Mesothelial cell of epicardium (in vitro differentiated cells): ENCODE measurements at regions not wholly inside any gene's neighbourhood (a gene's known extent, or its start where the extent isn't known, plus 50 kb on each side); places are given as distances from the start of the nearest gene placed in this dataset.
"Not testable (repeated sequence)": the region's sequence is repeated elsewhere in the genome, so short reads cannot be mapped to it uniquely, and the experiment has no call there.

ENCODE experiments used
- DNase-seq, 2 experiments: peaks; one replicate each; pipeline ENCODE4 v3.0.0; 2021; ENCODE audit warnings: low spot score in 2 of 2; ENCODE audit not compliant: unreplicated experiment in 2 of 2
- H3K27ac Mint-ChIP-seq: 2 replicates; pipeline ENCODE4 v1.8.0; 2021; ENCODE audit warnings: mixed read lengths
- H3K27me3 Mint-ChIP-seq: 2 replicates; pipeline ENCODE4 v1.8.0; 2021; ENCODE audit warnings: low read depth, mixed read lengths
- H3K36me3 Mint-ChIP-seq: 2 replicates; pipeline ENCODE4 v1.8.0; 2021; ENCODE audit warnings: mixed read lengths
- H3K4me1 Mint-ChIP-seq: 2 replicates; pipeline ENCODE4 v1.8.0; 2021; ENCODE audit warnings: mixed read lengths
- H3K4me3 Mint-ChIP-seq: 2 replicates; pipeline ENCODE4 v1.8.0; 2021; ENCODE audit warnings: mild to moderate bottlenecking, moderate library complexity, mixed read lengths
- H3K9me3 Mint-ChIP-seq: 2 replicates; pipeline ENCODE4 v1.8.0; 2021; ENCODE audit warnings: mixed read lengths
- TF ChIP-seq, protein P1 (sequence below): fragments of 200-600 bp; sonication (generic); IDR thresholded peaks from one replicate; pipeline ENCODE4 v1.5.0; 2021; ENCODE audit warnings: antibody characterized with exemption; ENCODE audit not compliant: unreplicated experiment

DNA sequence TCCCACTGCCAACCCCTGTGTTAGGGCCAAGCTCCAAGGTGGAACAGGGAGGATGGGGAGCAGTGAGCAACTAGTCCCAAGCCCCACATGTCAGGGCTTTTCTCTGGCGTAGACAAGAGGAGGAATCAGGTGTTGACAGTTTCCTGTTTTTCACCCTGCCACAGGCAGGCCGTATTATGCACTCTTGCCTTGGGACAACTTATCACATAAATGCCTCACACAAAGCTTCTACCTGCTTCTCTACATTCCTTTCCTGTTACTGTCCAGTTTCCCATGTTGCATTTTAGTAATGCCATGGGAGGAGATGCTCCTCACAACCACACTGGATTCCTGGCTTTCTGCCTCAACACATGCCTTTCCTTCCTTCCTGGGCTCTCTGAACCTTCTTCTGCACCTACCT, 381.2 kb upstream of the ATP11B start:
- Mint-ChIP-seq H3K9me3 (no peaks in the 10 kb centered on the region), H3K4me1 (peaks cover 4% of the 10 kb centered on the region), H3K4me3 (no peak overlapping the region), H3K36me3 (no peaks in the 10 kb centered on the region), H3K27ac (no peak overlapping the region), H3K27me3 (no peaks in the 10 kb centered on the region)
- no peak for DNase-seq
- TF ChIP-seq, protein P1, sequence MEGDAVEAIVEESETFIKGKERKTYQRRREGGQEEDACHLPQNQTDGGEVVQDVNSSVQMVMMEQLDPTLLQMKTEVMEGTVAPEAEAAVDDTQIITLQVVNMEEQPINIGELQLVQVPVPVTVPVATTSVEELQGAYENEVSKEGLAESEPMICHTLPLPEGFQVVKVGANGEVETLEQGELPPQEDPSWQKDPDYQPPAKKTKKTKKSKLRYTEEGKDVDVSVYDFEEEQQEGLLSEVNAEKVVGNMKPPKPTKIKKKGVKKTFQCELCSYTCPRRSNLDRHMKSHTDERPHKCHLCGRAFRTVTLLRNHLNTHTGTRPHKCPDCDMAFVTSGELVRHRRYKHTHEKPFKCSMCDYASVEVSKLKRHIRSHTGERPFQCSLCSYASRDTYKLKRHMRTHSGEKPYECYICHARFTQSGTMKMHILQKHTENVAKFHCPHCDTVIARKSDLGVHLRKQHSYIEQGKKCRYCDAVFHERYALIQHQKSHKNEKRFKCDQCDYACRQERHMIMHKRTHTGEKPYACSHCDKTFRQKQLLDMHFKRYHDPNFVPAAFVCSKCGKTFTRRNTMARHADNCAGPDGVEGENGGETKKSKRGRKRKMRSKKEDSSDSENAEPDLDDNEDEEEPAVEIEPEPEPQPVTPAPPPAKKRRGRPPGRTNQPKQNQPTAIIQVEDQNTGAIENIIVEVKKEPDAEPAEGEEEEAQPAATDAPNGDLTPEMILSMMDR = no peak

DNA sequence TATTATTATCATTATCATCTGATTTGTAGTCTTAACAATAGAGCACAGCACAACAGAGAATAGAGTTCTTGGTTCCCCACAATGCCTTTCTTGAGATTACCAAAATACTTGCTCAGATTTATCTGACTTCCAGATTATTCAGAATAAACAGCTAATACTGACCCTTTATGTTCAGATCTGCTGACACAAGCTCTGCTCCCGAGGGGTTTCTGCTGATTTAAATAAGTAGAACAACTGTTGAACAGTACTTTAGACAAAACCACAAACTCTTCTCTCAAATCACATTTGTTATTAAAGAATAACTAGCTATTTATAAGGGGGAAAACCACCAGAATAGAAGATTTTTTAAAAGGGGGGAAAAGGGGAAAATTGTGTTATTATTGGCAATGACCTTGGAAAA, 380.2 kb upstream of the ATP11B start:
- no peak for DNase-seq
- H3K4me1 Mint-ChIP-seq = peaks cover 4% of the 10 kb centered on the region
- no peaks in the 10 kb centered on the region for H3K36me3 Mint-ChIP-seq
- TF ChIP-seq, protein P1 = no peak
- no peaks in the 10 kb centered on the region for H3K9me3 Mint-ChIP-seq
- H3K27me3 Mint-ChIP-seq = peaks cover 2% of the 10 kb centered on the region
- H3K4me3 Mint-ChIP-seq = no peak overlapping the region
- no peak overlapping the region for H3K27ac Mint-ChIP-seq

DNA sequence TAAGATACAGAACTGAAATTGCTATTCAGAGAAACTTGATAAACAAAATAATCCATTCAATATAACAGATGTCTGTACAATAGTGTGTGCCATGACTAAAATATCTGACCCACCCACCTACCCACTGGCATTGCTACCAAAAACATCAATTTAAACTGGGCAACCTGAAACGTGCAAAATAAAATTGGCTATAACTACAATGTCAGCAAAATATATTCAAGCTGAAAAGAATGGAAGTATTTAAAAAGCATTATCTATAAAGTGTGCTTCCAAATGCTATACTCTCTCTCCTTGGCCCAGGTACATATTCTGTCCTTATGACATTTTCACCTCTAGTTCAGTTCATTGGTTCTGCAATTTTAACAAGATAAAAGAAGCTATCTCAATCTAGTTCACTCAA, 379.6 kb upstream of the ATP11B start:
- Mint-ChIP-seq H3K36me3 (no peaks in the 10 kb centered on the region), H3K27ac (no peak overlapping the region)

DNA sequence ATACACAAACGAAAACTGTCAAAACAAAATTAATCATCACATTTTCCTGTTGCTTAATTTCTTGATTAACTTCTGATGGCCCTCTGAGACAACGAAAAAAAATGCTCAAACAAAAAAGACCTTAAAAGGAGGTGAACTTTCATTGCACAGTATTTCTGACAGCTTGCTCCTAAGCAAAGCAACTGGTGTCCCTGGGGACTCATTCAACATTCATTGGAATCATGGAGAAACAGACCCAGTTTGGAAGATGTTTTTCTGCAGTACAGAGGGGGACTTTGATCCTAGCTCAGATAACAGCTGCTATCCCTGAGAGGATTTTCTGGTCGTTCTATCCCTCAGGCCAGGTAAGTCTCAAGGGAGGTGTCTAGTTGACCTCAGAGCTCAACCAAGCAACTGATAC, 378.7 kb upstream of the ATP11B start:
- no peak overlapping the region for H3K27ac Mint-ChIP-seq
- H3K36me3 Mint-ChIP-seq = no peaks in the 10 kb centered on the region
- H3K9me3 Mint-ChIP-seq = no peaks in the 10 kb centered on the region
- TF ChIP-seq, protein P1 = no peak
- H3K4me1 Mint-ChIP-seq = peaks cover 4% of the 10 kb centered on the region
- no peak overlapping the region for H3K4me3 Mint-ChIP-seq
- no peak for DNase-seq
- H3K27me3 Mint-ChIP-seq = peaks cover 2% of the 10 kb centered on the region

More for the DNA sequence above, 379.6 kb upstream of the ATP11B start:
- H3K27me3 Mint-ChIP-seq = peaks cover 2% of the 10 kb centered on the region
- TF ChIP-seq, protein P1 = no peak
- DNase-seq = no peak
- no peak overlapping the region for H3K4me3 Mint-ChIP-seq
- peaks cover 4% of the 10 kb centered on the region for H3K4me1 Mint-ChIP-seq
- H3K9me3 Mint-ChIP-seq = no peaks in the 10 kb centered on the region

DNA sequence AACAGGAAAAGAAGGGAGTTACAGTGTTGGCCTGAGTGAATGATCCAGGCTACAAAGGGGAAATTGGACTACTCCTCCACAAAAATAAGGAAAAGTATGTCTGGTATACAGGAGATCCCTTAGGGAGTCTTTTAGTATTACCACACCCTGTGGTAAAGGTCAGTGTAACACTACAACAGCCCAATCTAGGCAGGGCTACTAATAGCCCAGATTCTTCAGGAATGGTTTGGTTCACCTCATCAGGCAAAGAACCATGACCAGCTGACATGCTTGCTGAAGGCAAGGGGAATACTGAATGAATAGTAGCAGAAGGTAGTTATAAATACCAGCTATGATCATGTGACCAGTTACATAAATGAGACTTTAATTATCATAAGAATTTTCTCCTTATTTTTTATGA, 372.6 kb upstream of the ATP11B start:
- H3K27ac Mint-ChIP-seq = no peak overlapping the region
- H3K4me3 Mint-ChIP-seq = no peak overlapping the region

DNA sequence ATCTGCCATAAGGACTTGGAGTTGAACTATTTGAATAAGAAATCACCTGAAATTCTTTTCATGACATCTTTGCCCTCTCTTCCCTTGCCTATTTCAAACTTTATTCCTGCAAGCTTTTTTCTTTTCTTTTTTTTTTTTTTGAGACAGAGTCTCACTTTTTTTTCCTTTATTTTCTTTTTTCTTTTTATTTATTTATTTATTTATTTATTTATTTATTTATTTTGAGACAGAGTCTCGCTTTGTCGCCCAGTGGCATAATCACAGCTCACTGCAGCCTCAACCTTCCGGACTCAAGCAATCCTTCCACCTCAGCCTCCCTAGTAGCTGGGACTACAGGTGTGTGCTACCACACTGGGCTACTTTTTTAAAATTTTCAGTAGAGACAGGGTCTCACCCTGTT, 369.3 kb upstream of the ATP11B start:
- no peaks in the 10 kb centered on the region for H3K36me3 Mint-ChIP-seq
- H3K4me3 Mint-ChIP-seq = no peak overlapping the region
- no peak overlapping the region for H3K27ac Mint-ChIP-seq
- H3K9me3 Mint-ChIP-seq = no peaks in the 10 kb centered on the region
- peaks cover 3% of the 10 kb centered on the region for H3K4me1 Mint-ChIP-seq
- H3K27me3 Mint-ChIP-seq = no peaks in the 10 kb centered on the region
- TF ChIP-seq, protein P1 = no peak
- DNase-seq = no peak

More for the DNA sequence above, 372.6 kb upstream of the ATP11B start:
- H3K36me3 Mint-ChIP-seq = no peaks in the 10 kb centered on the region
- no peak for DNase-seq
- peaks cover 2% of the 10 kb centered on the region for H3K27me3 Mint-ChIP-seq
- TF ChIP-seq, protein P1 = no peak
- H3K9me3 Mint-ChIP-seq = no peaks in the 10 kb centered on the region
- H3K4me1 Mint-ChIP-seq = peaks cover 3% of the 10 kb centered on the region

DNA sequence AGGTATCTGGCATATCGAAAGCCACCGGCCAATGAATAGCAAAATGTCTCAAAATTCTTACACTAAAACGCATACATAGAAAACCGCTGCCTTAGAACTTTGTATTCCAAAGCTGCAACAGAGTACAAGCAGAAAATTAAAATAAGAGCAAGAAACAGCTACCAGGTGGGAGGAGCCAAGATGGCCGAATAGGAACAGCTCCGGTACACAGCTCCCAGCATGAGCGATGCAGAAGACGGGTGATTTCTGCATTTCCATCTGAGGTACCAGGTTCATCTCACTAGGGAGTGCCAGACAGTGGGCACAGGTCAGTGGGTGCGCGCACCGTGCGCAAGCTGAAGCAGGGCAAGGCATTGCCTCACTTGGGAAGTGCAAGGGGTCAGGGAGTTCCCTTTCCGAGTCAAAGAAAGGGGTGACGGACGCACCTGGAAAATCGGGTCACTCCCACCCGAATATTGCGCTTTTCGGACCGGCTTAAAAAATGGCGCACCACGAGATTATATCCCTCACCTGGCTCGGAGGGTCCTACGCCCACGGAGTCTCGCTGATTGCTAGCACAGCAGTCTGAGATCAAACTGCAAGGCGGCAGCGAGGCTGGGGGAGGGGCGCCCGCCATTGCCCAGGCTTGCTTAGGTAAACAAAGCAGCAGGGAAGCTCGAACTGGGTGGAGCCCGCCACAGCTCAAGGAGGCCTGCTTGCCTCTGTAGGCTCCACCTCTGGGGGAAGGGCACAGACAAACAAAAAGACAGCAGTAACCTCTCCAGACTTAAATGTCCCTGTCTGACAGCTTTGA, 367.2 kb upstream of the ATP11B start:
- not testable (repeated sequence) for H3K27ac Mint-ChIP-seq, H3K27me3 Mint-ChIP-seq, H3K4me3 Mint-ChIP-seq, H3K36me3 Mint-ChIP-seq, DNase-seq, H3K4me1 Mint-ChIP-seq, H3K9me3 Mint-ChIP-seq

DNA sequence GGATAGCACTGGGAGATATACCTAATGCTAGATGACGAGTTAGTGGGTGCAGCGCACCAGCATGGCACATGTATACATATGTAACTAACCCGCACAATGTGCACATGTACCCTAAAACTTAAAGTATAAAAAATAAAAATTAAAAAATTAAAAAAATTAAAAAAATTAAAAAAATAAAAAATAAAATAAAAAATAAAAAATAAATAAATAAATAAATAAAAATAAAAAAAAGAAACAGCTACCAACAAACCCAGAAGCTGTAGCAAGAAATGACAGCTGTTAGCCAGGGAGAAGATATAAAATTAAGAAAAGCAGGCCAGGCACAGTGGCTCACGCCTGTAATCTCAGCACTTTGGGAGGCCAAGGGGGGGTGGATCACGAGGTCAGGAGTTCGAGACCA, 361.3 kb upstream of the ATP11B start:
- not testable (repeated sequence) for DNase-seq, H3K9me3 Mint-ChIP-seq, H3K4me1 Mint-ChIP-seq, H3K27ac Mint-ChIP-seq, H3K27me3 Mint-ChIP-seq, H3K4me3 Mint-ChIP-seq, H3K36me3 Mint-ChIP-seq
